ENCODE measurements at regions not wholly inside any gene's neighbourhood (a gene's known extent, or its start where the extent isn't known, plus 50 kb on each side); places are given as distances from the start of the nearest gene placed in this dataset.

GRCh38 chr10:61068471-61068870, 124.5 kb upstream of the RHOBTB1 start:
- no peak overlapping the region for H3K27ac ChIP-seq
- ChIA-PET POLR2A (ENCODE audit: low non-redundant PET) (no interaction called here), CTCF (no interaction called here)
- no peak for DNase-seq (ENCODE audit: low spot score)
- TF ChIP-seq CTCF (conservative IDR thresholded peaks at IDR 0.05; ENCODE audit: low read depth): no peak

GRCh38 chr10:61067671-61068336, 123.8 kb upstream of the RHOBTB1 start:
- ChIA-PET POLR2A (ENCODE audit: low non-redundant PET) (no interaction called here), CTCF (no interaction called here)
- no peak for TF ChIP-seq CTCF (conservative IDR thresholded peaks at IDR 0.05; ENCODE audit: low read depth)
- H3K27ac ChIP-seq: no peak overlapping the region
- DNase-seq (ENCODE audit: low spot score): no peak

GRCh38 chr10:61066661-61067344, 122.8 kb upstream of the RHOBTB1 start:
- no peak for DNase-seq (ENCODE audit: low spot score)
- no peak overlapping the region for H3K27ac ChIP-seq
- POLR2A ChIA-PET (ENCODE audit: low non-redundant PET): no interaction called here
- no peak for TF ChIP-seq CTCF (conservative IDR thresholded peaks at IDR 0.05; ENCODE audit: low read depth)
- CTCF ChIA-PET: no interaction called here

GRCh38 chr10:61065051-61065450, 121.1 kb upstream of the RHOBTB1 start:
- ChIA-PET POLR2A (ENCODE audit: low non-redundant PET) (no interaction called here), CTCF (interaction anchor here (0.5 kb wide), 1 partner anchor 98 kb away, joined by 3 read pairs; no protein-coding TSS in a partner anchor)
- no peak for DNase-seq (ENCODE audit: low spot score)
- H3K27ac ChIP-seq: no peak overlapping the region
- no peak for TF ChIP-seq CTCF (conservative IDR thresholded peaks at IDR 0.05; ENCODE audit: low read depth)

- no peak for TF ChIP-seq CTCF (conservative IDR thresholded peaks at IDR 0.05; ENCODE audit: low read depth)
- ChIA-PET POLR2A (ENCODE audit: low non-redundant PET) (no interaction called here), CTCF (no interaction called here)
- no peak overlapping the region for H3K27ac ChIP-seq
- no peak for DNase-seq (ENCODE audit: low spot score)
Observed at GRCh38 chr10:61064356-61064755, 120.4 kb upstream of the RHOBTB1 start.

- CTCF ChIA-PET: no interaction called here
- no peak overlapping the region for H3K27ac ChIP-seq
- POLR2A ChIA-PET (ENCODE audit: low non-redundant PET): no interaction called here
- no peak for DNase-seq (ENCODE audit: low spot score)
- no peak for TF ChIP-seq CTCF (conservative IDR thresholded peaks at IDR 0.05; ENCODE audit: low read depth)
Observed at GRCh38 chr10:61063901-61064300, 119.9 kb upstream of the RHOBTB1 start.

Data from RWPE1 (cell line).